ENCODE measurements at regions not wholly inside any gene's neighbourhood (a gene's known extent, or its start where the extent isn't known, plus 50 kb on each side); places are given as distances from the start of the nearest gene placed in this dataset.

DNA sequence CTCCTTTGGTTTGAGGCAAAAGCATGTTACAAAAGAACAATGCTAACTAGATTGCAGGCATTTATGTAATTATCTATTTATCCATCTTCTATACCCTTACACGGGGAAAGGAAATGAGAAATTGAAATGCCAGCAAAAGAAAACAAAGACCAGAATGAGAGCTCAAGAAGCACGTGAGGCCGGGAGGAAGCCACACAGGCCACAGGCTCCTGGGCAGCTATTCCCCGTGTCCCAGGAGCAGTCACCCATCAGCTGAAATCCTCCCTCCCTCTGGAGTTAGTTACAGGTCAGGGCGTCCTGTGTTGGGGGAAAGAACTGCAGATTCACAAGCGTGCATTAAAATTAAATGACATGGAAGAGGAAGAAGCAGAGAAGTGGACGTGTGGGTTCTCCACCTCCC is 64.7 kb upstream of the RPS6KA2 start:
- peak in 3 of 4 experiments; percentile 6 to 24 (median 14) for DNase-seq

DNA sequence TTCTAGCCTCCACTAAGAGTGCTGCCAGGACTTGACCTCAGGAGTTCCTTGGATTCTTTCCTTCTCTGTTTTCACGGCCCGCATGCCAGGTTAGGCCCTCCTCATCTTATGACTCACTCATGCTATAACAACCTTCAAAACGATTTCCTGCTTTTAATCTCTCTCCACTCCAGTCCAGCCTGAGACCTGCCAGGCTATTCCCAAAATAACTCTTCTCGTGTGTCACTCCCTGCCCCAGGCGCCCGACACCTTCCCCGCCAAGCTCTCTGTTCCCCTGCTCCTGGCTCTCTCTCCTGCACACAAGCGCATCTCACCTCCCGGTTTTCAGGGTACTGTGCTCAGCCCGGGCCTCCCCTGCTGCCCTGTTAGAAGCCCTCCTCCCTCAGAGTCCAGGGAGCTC is 64.1 kb upstream of the RPS6KA2 start:
- DNase-seq: no peak

DNA sequence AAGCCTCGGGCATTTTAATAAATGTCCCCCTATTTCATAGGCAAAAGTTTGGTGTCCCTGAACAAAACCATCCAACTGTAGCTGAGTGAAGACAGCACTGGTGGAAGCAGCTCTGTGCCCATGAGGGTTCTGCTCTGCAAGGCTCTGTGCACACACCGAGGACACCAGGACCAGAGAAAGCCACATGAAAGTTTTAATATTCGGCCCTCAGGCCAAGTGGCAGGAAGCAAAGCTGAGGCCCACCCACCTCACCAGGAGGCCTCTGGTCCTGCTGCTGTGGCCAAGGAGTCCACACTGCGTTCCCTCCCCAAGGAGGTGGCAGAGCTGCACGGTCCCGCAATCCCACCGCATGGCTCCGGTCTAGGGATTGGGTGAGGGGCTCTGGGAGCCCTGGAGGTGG is 62.6 kb upstream of the RPS6KA2 start:
- DNase-seq: no peak

DNA sequence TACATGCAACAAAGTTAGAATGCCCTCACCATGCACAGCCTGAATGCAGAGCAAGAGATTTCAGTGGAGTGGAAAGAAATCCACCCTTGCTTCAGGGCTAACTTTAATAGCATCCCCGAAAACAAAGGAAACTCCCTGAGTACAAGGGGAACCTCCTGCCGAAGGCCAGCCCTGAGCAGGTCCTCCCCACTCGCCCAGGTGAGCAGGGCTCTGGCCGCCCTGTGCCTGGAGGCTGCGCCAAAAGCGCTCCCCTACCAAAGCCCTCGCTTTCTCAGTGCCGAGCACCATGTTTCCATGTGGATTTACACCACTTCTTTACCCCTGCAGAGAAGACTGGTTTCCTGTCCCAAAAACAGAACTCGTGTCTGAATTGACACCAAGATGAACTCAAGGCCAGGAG is 61.9 kb upstream of the RPS6KA2 start:
- no peak for DNase-seq

DNA sequence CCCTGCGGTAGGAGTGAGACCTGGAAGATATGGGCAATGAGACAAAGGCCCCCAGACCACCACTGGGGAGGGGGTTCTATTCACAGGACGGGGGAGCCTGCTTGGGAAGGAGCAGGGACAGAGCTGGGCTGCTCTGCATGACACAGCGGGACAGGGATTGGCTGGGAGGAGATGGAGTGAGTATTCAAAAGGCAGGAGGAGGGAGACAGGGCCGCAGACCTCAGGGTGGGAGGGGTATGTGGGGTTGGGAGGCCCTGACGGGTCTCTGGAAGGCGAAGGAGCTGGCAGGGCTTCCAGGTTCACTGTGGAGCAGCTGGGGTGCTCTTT is 60.8 kb upstream of the RPS6KA2 start:
- DNase-seq: no peak

DNA sequence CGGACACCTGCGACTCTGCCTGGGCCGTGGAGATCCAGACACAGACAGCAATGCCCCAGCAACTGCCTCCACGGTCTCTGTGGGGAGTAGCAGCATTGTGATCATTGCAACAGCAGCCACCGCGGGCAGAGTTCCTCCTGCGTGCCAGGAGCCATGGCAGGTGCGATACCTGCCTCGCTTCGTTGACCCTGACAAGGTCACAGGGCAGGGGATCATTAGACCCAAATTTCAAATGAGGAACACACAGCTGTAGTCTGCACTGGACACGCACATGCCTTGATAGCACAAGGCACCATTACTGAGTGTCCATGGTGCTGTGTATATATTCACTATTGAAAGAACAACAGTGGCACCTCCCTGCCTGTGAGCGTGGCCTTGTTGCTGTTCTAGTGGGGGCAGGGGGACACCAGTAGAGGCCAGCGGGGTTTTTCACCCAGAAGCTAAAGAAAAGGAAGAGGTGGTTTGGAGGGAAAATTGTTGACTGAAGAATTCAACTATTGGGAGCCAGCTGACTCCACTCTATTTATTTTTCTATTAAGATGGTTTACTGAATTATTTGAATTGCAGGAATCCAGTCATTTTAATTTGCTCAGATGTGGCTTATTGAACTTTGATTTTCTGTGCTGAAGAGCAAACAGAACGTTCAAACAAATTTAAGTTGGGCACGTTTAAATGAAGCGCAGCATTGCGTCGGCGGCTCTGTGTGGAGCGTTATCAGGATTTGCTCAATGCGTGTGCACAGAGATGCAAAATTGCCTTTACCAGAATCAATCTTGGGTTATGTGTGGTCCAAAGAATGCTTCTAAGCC is 60.2 kb upstream of the RPS6KA2 start:
- no peak for DNase-seq

DNA sequence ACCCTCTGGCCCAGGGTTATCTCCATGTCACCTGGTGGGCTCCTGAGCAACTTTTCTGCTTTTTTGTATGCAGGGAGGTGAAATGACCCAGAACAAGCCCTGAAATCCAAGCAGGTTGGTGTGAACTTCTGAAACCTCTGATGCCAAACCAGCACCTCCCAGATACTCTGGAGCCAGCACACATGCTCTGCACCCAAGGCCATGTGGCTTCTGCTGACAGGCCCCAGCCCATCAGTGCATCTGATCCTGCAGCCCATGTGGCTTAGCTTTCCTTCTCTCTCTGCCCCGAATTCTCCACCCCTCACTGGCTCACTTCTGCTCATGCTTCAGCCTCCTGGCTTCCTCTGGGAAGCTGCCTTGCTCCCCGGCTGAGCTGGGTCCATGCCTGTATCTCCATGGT is 59.3 kb upstream of the RPS6KA2 start:
- no peak for DNase-seq

DNA sequence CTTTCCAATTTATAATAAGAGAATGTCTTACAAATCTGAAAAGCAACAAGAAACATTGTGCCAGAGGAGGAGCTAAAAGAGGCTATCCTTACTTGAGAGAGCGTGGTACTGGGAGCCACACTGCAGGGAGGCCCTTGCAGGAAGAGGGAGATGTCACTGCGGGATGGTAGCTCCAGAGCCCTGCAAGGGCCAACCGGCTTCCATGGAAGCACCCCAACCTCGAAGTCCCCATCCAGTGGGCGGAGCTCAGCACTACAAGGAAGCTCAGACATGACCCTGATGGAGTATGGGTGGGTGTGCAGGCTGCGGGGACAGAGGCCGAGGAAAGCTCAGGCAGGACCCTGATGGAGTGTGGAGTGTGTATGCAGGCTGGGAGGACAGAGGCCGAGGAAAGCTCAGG is 57.8 kb upstream of the RPS6KA2 start:
- no peak for DNase-seq

DNA sequence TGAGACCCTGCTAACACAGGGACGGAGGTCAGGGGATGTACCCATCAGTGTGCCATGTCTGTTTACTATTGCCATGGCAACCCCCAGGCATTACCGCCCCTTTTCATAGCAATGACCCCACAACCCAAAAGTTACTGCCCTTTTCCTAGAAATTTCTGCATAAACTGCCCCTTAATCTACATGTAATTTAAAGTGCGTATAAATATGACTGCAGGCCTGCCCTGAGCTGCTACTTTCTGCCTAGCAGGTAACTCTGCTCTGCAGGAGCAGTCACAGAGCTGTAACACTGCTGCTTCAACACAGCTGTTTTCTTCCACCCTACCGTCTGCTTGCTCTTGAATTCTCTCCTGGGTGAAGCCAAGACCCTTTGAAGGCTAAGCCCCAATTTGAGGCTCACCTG is 57.1 kb upstream of the RPS6KA2 start:
- no peak for DNase-seq

DNA sequence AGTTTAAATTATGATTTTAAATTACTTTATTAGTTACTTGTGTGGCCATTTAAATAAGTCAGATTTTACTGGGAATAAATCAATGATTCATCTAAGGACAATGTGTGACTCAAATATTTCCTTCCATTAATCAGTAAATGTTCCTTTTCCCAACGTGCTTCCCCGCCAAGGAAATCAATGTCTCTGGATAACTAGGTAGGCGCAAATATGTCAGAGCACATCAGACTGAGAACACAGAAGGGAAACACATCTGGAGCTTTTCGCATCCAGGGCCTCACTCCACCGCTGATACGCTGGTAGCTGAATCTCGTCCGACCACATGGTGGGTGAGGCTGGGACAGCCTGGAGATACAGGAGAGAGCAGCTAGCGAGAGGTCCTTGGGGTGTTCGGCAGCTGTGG is 56.4 kb upstream of the RPS6KA2 start:
- no peak for DNase-seq

DNA sequence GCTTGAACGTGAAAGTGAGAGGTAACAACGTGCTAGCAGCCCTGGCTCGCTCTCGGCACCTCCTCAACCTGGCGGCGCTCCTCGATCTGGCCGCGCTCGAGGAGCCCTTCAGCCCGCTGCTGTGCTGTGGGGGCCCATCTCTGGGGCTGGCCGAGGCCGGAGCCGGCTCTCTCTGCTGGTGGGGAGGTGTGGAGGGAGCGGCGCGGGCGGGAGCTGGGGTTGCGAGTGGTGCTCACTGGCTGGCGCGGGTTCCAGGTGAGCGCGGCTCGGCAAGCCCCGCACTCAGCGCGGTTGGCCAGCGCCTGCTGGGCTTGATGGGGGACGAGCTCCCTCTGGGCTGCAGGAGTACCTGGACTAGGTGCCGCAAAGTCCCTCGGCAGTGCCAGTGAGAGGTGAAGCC is 52.5 kb upstream of the RPS6KA2 start:
- no peak for DNase-seq

DNA sequence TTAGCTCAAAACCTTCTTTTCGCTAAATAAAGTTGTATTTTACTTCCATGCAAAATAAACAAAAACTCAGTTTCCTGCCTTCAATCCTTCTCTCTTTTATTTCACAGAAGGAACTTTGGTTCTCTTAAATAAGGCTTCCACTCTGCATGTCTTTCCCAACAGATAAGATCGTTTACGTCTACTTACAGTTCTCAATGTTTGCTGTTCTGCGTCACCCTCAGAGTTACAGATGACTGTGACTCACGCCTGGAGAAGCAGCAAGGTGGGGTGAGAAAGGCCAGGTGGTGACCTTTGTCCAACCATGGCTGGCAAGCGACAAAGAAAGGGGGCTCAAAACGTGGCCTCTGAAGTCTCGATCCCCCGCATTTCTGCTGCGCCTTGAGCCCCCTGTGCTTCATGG is 51.4 kb upstream of the RPS6KA2 start:
- no peak for DNase-seq

DNA sequence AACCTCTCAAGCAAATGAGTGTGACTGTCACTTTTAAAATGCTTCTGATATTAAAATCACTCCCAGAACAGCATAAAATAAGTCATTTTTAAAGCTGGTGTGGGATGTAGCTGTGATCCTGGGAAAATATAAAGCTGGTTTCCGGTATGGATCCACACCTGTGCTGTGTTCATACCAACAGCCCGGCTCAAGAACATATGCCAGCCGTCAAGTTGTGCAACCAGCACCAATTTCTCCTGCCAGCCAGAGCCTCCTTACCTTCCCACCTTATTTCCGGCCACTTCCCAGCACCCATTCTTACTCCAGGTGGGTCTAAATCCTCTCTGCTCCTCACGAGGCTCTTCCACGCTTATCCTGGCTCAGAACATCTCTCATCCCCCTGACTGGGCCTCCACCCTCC is 50.9 kb upstream of the RPS6KA2 start:
- no peak for DNase-seq

All from suppressor macrophage (primary cell).